Mesenchymal stem cell (in vitro differentiated cells and primary cell): ENCODE measurements at regions not wholly inside any gene's neighbourhood (a gene's known extent, or its start where the extent isn't known, plus 50 kb on each side); places are given as distances from the start of the nearest gene placed in this dataset.

Source experiments
- DNase-seq: peaks from one replicate; pipeline ENCODE4 v3.0.0-alpha.2; 2013
- H2AFZ ChIP-seq: one replicate; pipeline ENCODE4 v1.6.1; 2013; ENCODE audit warnings: low read depth, mild to moderate bottlenecking, control low read depth, inconsistent platforms, low read length, moderate library complexity
- H2AK5ac ChIP-seq: 2 replicates; pipeline ENCODE4 v1.6.1; 2013; ENCODE audit warnings: low read length, moderate library complexity, mild to moderate bottlenecking, inconsistent platforms; ENCODE audit not compliant: severe bottlenecking
- H2BK120ac ChIP-seq: one replicate; pipeline ENCODE4 v1.6.1; 2013; ENCODE audit warnings: low read depth, mild to moderate bottlenecking, inconsistent platforms, low read length, moderate library complexity
- H2BK12ac ChIP-seq, 2 experiments: one replicate each; pipeline ENCODE4 v1.6.1; 2013; ENCODE audit warnings: inconsistent platforms in 2 of 2, low read length in 2 of 2, mild to moderate bottlenecking in 2 of 2, moderate library complexity in 2 of 2, control low read depth in 1 of 2
- H2BK15ac ChIP-seq: one replicate; pipeline ENCODE4 v1.6.1; 2013; ENCODE audit warnings: mild to moderate bottlenecking, low read depth, inconsistent platforms; ENCODE audit not compliant: poor library complexity, severe bottlenecking
- H2BK5ac ChIP-seq: 2 replicates; pipeline ENCODE4 v1.6.1; 2013; ENCODE audit warnings: low read depth, mild to moderate bottlenecking, low read length, control low read depth, inconsistent platforms; ENCODE audit not compliant: poor library complexity, severe bottlenecking
- H3K14ac ChIP-seq, 2 experiments: one replicate each; pipeline ENCODE4 v1.6.1; 2013; ENCODE audit warnings: inconsistent platforms in 2 of 2, low read length in 2 of 2, control low read depth in 1 of 2, mild to moderate bottlenecking in 1 of 2, moderate library complexity in 1 of 2
- H3K18ac ChIP-seq, 2 experiments: one replicate each; pipeline ENCODE4 v1.6.1; 2013; ENCODE audit warnings: inconsistent platforms in 2 of 2, low read length in 2 of 2, control low read depth in 1 of 2, low read depth in 1 of 2, mild to moderate bottlenecking in 1 of 2
- H3K23ac ChIP-seq, 2 experiments: one replicate each; pipeline ENCODE4 v1.6.1; 2013; ENCODE audit warnings: inconsistent platforms in 2 of 2, low read length in 2 of 2, mild to moderate bottlenecking in 2 of 2, moderate library complexity in 2 of 2, control low read depth in 1 of 2
- H3K27ac ChIP-seq: 2 replicates; pipeline ENCODE4 v1.5.1; 2013; ENCODE audit warnings: mild to moderate bottlenecking, moderate library complexity, low read length, control low read depth, inconsistent platforms; ENCODE audit not compliant: poor library complexity, severe bottlenecking
- H3K27me3 ChIP-seq, 2 experiments: 2 replicates each; pipeline versions ENCODE4 v1.6.1 to v1.7.0; 2013; ENCODE audit warnings: low read length in 2 of 2, mild to moderate bottlenecking in 2 of 2, moderate library complexity in 2 of 2, control low read depth in 1 of 2, inconsistent platforms in 1 of 2; ENCODE audit not compliant: control insufficient read depth in 1 of 2, insufficient read depth in 1 of 2
- H3K36me3 ChIP-seq, 2 experiments: 2 replicates each; pipeline versions ENCODE4 v1.6.1 to v1.7.0; 2013; ENCODE audit warnings: low read length in 2 of 2, control low read depth in 1 of 2, inconsistent platforms in 1 of 2, low read depth in 1 of 2, mild to moderate bottlenecking in 1 of 2; ENCODE audit not compliant: insufficient read depth in 2 of 2, control insufficient read depth in 1 of 2
- H3K4ac ChIP-seq, 2 experiments: one replicate each; pipeline ENCODE4 v1.6.1; 2013; ENCODE audit warnings: inconsistent platforms in 2 of 2, low read length in 2 of 2, mild to moderate bottlenecking in 2 of 2, moderate library complexity in 2 of 2, control low read depth in 1 of 2, low read depth in 1 of 2
- H3K4me1 ChIP-seq: 2 replicates; pipeline ENCODE4 v1.6.1; 2013; ENCODE audit warnings: low read depth, low read length, control low read depth; ENCODE audit not compliant: control insufficient read depth, insufficient read depth
- H3K4me2 ChIP-seq: 2 replicates; pipeline ENCODE4 v1.6.1; 2013; ENCODE audit warnings: low read length, mild to moderate bottlenecking, inconsistent platforms; ENCODE audit not compliant: poor library complexity, severe bottlenecking
- H3K4me3 ChIP-seq, 2 experiments: 2 replicates each; pipeline versions ENCODE4 v1.5.1 to v1.7.0; 2013; ENCODE audit warnings: low read length in 2 of 2, mild to moderate bottlenecking in 2 of 2, control low read depth in 1 of 2, low read depth in 1 of 2; ENCODE audit not compliant: insufficient read depth in 1 of 2
- H3K79me1 ChIP-seq: replicated peaks from 2 replicates; pipeline ENCODE4 v1.6.1; 2013; ENCODE audit warnings: mild to moderate bottlenecking, control low read depth, low read length, inconsistent platforms; ENCODE audit not compliant: poor library complexity, severe bottlenecking
- H3K9ac ChIP-seq: 2 replicates; pipeline ENCODE4 v1.7.0; 2013; ENCODE audit warnings: mild to moderate bottlenecking, low read length, moderate library complexity
- H3K9me3 ChIP-seq: 2 replicates; pipeline ENCODE4 v1.7.0; 2013; ENCODE audit warnings: mild to moderate bottlenecking, low read length; ENCODE audit not compliant: control insufficient read depth
- H4K8ac ChIP-seq: one replicate; pipeline ENCODE4 v1.6.1; 2013; ENCODE audit warnings: inconsistent platforms, mild to moderate bottlenecking, low read length, moderate library complexity
- H4K91ac ChIP-seq: one replicate; pipeline ENCODE4 v1.6.1; 2013; ENCODE audit warnings: mild to moderate bottlenecking, low read length, inconsistent platforms
- WGBS: methylation state at CpG from one replicate; pipeline ENCODE4 v1.1.7; 2013; ENCODE audit warnings: mixed read lengths; 5-methylcytosine and 5-hydroxymethylcytosine counted together

- H2AFZ ChIP-seq: no peak overlapping the region
- no peak overlapping the region for H2BK120ac ChIP-seq
- H3K4me2 ChIP-seq: no peak overlapping the region
- no peak overlapping the region for H3K9ac ChIP-seq
- no peaks in the 10 kb centered on the region for H3K27me3 ChIP-seq
- H2BK15ac ChIP-seq: no peak overlapping the region
- H3K27ac ChIP-seq: no peak overlapping the region
- no peak overlapping the region for H4K8ac ChIP-seq
- H3K9me3 ChIP-seq: peaks cover 4% of the 10 kb centered on the region
- no peak overlapping the region for H2AK5ac ChIP-seq
- peaks cover 2% of the 10 kb centered on the region for H3K4me1 ChIP-seq
- no peak overlapping the region for H3K4ac ChIP-seq
- DNase-seq: no peak
- no peak overlapping the region for H4K91ac ChIP-seq
- no peaks in the 10 kb centered on the region for H3K36me3 ChIP-seq
- H2BK12ac ChIP-seq: no peak overlapping the region
- H3K14ac ChIP-seq: no peak overlapping the region
- 100% methylated on average over 1 of the region's 2 CpGs for WGBS
- H3K23ac ChIP-seq: no peak overlapping the region
- no peak overlapping the region for H3K4me3 ChIP-seq
- no peak overlapping the region for H3K18ac ChIP-seq
- no peak overlapping the region for H2BK5ac ChIP-seq
- H3K79me1 ChIP-seq: no peaks in the 10 kb centered on the region
Measured at GRCh38 chr12:75589801-75590200, 78.4 kb upstream of the KRR1 start.

DNA sequence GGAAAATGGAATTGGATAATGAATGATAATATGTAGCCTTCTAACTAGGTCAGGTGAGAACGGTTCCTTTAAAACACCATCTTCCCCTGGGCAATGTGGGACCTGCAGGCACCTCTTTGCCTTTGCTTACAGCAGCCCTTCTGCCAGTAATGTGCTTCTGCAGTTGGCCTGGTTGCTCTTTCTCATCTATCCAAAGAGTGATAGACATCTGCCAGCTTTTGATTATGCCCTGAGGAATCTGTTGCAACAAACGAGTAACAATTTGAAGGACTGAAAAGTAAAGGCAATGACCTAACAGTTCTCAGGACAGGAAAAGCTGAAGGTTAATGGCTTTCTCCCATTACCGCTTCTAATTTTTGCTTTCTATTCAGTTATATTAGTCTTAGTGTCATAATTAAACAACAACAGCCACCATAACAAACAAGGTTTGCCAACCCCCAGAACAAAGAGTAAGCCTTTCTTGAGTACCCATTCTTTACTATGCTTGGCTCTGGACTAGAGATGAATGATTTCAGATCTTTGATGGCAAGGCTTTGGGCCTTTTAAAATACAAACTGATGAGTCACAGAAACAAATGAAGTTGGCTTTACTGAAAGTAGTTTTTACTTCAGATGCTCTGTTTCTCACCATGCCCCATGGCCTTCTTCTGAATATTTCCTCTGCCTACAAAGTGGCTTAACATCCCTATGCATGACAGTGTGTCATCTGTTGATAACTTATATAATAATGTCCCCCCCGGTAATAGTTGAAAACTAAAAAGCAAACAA lies 76.1 kb upstream of the KRR1 start:
- Histone ChIP-seq H3K27me3 (no peaks in the 10 kb centered on the region), H3K36me3 (no peaks in the 10 kb centered on the region), H3K18ac (peak overlapping the region in 1 of 2 experiments; percentile 57), H4K8ac (no peak overlapping the region), H2BK120ac (no peak overlapping the region), H2BK12ac (peak overlapping the region; percentile 54 to 75), H3K4me1 (peaks cover 2% of the 10 kb centered on the region), H2AK5ac (peak overlapping the region; percentile 64), H3K14ac (peak overlapping the region in 1 of 2 experiments; percentile 86), H3K79me1 (no peaks in the 10 kb centered on the region), H3K4me2 (no peak overlapping the region), H3K4me3 (no peak overlapping the region), H2BK15ac (peak overlapping the region; percentile 6), H2BK5ac (no peak overlapping the region), H2AFZ (no peak overlapping the region), H3K27ac (no peak overlapping the region), H3K23ac (no peak overlapping the region), H3K9ac (no peak overlapping the region), H4K91ac (no peak overlapping the region), H3K9me3 (no peaks in the 10 kb centered on the region), H3K4ac (no peak overlapping the region)
- DNase-seq: peak; percentile 29
- 93% methylated on average over 2 of the region's 4 CpGs for WGBS

- Histone ChIP-seq H3K9me3 (no peaks in the 10 kb centered on the region), H4K8ac (no peak overlapping the region), H3K79me1 (no peaks in the 10 kb centered on the region), H2AFZ (no peak overlapping the region), H2BK5ac (no peak overlapping the region), H2BK12ac (no peak overlapping the region), H3K4me3 (no peak overlapping the region), H2BK120ac (no peak overlapping the region), H2BK15ac (no peak overlapping the region), H3K27ac (peak overlapping the region; percentile 62), H3K4me2 (peak overlapping the region; percentile 10), H4K91ac (no peak overlapping the region), H3K27me3 (no peaks in the 10 kb centered on the region), H3K23ac (no peak overlapping the region), H3K4ac (no peak overlapping the region), H2AK5ac (no peak overlapping the region), H3K9ac (no peak overlapping the region), H3K18ac (no peak overlapping the region), H3K4me1 (peaks cover 2% of the 10 kb centered on the region), H3K14ac (no peak overlapping the region), H3K36me3 (no peaks in the 10 kb centered on the region)
- peak; percentile 70 for DNase-seq
- 4% methylated on average over 4 of the region's 4 CpGs for WGBS
Measured at GRCh38 chr12:75585330-75585729, 73.9 kb upstream of the KRR1 start.

GRCh38 chr12:75583355-75583754 lies 71.9 kb upstream of the KRR1 start:
- Histone ChIP-seq H2BK120ac (no peak overlapping the region), H3K79me1 (no peaks in the 10 kb centered on the region), H3K27me3 (no peaks in the 10 kb centered on the region), H4K91ac (no peak overlapping the region), H3K4me3 (no peak overlapping the region), H4K8ac (no peak overlapping the region), H3K18ac (no peak overlapping the region), H2AFZ (no peak overlapping the region), H2BK12ac (no peak overlapping the region), H3K9me3 (no peaks in the 10 kb centered on the region), H3K4ac (no peak overlapping the region), H3K14ac (no peak overlapping the region), H3K4me1 (peaks cover 2% of the 10 kb centered on the region), H2BK15ac (no peak overlapping the region), H3K9ac (no peak overlapping the region), H3K4me2 (no peak overlapping the region), H3K23ac (no peak overlapping the region), H2BK5ac (no peak overlapping the region), H3K36me3 (no peaks in the 10 kb centered on the region), H3K27ac (no peak overlapping the region), H2AK5ac (no peak overlapping the region)
- 100% methylated on average over 1 of the region's 3 CpGs for WGBS
- DNase-seq: no peak
